ENCODE measurements at regions not wholly inside any gene's neighbourhood (a gene's known extent, or its start where the extent isn't known, plus 50 kb on each side); places are given as distances from the start of the nearest gene placed in this dataset.
"Not testable (repeated sequence)": the region's sequence is repeated elsewhere in the genome, so short reads cannot be mapped to it uniquely, and the experiment has no call there.

- no peak for TF ChIP-seq POLR2AphosphoS5 (IDR thresholded peaks at IDR 0.05)
- TF ChIP-seq POLR2A (IDR thresholded peaks at IDR 0.05), result no peak
- TF ChIP-seq, protein P1, sequence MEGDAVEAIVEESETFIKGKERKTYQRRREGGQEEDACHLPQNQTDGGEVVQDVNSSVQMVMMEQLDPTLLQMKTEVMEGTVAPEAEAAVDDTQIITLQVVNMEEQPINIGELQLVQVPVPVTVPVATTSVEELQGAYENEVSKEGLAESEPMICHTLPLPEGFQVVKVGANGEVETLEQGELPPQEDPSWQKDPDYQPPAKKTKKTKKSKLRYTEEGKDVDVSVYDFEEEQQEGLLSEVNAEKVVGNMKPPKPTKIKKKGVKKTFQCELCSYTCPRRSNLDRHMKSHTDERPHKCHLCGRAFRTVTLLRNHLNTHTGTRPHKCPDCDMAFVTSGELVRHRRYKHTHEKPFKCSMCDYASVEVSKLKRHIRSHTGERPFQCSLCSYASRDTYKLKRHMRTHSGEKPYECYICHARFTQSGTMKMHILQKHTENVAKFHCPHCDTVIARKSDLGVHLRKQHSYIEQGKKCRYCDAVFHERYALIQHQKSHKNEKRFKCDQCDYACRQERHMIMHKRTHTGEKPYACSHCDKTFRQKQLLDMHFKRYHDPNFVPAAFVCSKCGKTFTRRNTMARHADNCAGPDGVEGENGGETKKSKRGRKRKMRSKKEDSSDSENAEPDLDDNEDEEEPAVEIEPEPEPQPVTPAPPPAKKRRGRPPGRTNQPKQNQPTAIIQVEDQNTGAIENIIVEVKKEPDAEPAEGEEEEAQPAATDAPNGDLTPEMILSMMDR (IDR thresholded peaks at IDR 0.05), result no peak
- H3K27me3 ChIP-seq, result no peaks in the 10 kb centered on the region
- intact Hi-C loops (cut with DNase I; ENCODE audit: low total_unique reads), result no loop called here
Measured at GRCh38 chr7:19964246-19964645, 190.8 kb upstream of the TMEM196 start.

DNA sequence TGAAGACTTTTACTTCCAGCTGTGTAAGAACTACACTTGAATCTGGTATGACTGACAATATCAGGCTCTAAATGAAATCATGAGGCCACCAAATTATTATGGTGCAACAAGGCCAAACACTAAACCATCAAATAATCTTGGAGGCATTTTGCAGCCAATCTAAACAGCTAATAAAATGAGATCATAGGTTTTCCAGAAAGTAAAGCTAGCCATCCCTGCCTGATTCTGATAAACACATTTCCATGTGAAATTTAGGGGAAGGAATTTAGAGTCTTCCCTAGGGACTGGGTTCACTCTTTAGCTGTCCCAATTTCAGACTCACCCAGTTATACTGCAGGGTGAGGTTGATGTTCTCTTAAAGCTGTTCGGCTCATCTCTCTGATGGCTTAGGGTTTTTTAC lies 190.3 kb upstream of the TMEM196 start:
- no peak for DNase-seq (ENCODE audit: low spot score in 2 of 2)
- intact Hi-C loops (cut with DNase I; ENCODE audit: low total_unique reads), result no loop called here
- H3K36me3 ChIP-seq, result no peaks in the 10 kb centered on the region

More at GRCh38 chr7:19964246-19964645, 190.8 kb upstream of the TMEM196 start:
- H3K4me1 ChIP-seq, result no peaks in the 10 kb centered on the region
- H3K27ac ChIP-seq, result no peak overlapping the region
- H3K9me3 ChIP-seq, result no peaks in the 10 kb centered on the region
- H3K4me3 ChIP-seq, result no peak overlapping the region
- no peaks in the 10 kb centered on the region for H3K36me3 ChIP-seq
- DNase-seq (ENCODE audit: low spot score in 2 of 2), result no peak

GRCh38 chr7:19958309-19958896 lies 185.0 kb upstream of the TMEM196 start:
- Histone ChIP-seq H3K36me3 (no peaks in the 10 kb centered on the region), H3K27me3 (no peaks in the 10 kb centered on the region), H3K27ac (peak overlapping the region; percentile 64 to 82), H3K9me3 (peaks cover 7 to 22% of the 10 kb centered on the region in 2 donors), H3K4me1 (no peaks in the 10 kb centered on the region), H3K4me3 (no peak overlapping the region)
- peak in 1 of 2 donors; percentile 25 for DNase-seq (ENCODE audit: low spot score in 2 of 2)
- intact Hi-C loops (cut with DNase I; ENCODE audit: low total_unique reads), result no loop called here
- TF ChIP-seq POLR2AphosphoS5 (IDR thresholded peaks at IDR 0.05) (peak in 1 of 3 donors; percentile 15), POLR2A (IDR thresholded peaks at IDR 0.05) (no peak)
- TF ChIP-seq, protein P1 (IDR thresholded peaks at IDR 0.05), result peak in 1 of 3 donors; percentile 11

More for the DNA sequence above, 190.3 kb upstream of the TMEM196 start:
- TF ChIP-seq POLR2AphosphoS5 (IDR thresholded peaks at IDR 0.05), result no peak
- TF ChIP-seq POLR2A (IDR thresholded peaks at IDR 0.05), result no peak
- TF ChIP-seq, protein P1 (IDR thresholded peaks at IDR 0.05), result no peak
- H3K9me3 ChIP-seq, result no peaks in the 10 kb centered on the region
- no peaks in the 10 kb centered on the region for H3K27me3 ChIP-seq
- H3K27ac ChIP-seq, result no peak overlapping the region
- H3K4me1 ChIP-seq, result no peaks in the 10 kb centered on the region
- H3K4me3 ChIP-seq, result no peak overlapping the region

DNA sequence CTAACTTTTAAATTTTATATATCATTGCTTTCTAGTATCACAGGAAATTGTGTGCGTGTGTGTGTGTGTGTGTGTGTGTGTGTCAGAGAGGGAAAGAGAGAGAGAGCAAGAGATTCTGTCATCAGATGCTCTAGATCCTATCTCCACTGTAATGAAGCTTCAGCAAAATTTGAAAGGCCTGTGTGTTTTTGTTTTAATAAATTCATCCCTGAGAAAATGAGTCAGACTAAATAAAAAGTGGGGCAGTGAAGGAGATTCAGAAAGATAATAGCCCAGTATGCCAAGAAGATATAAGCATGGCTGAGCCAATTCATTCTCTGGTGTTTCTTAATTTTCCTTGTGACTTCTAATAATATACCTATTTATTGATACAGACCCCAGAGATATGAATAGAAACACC lies 184.2 kb upstream of the TMEM196 start:
- Histone ChIP-seq H3K4me3 (no peak overlapping the region), H3K36me3 (no peaks in the 10 kb centered on the region), H3K9me3 (peaks cover 7 to 22% of the 10 kb centered on the region in 2 donors), H3K4me1 (no peaks in the 10 kb centered on the region), H3K27ac (peak overlapping the region; percentile 62 to 82), H3K27me3 (no peaks in the 10 kb centered on the region)
- TF ChIP-seq POLR2A (IDR thresholded peaks at IDR 0.05), result no peak
- TF ChIP-seq POLR2AphosphoS5 (IDR thresholded peaks at IDR 0.05), result no peak
- TF ChIP-seq, protein P1 (IDR thresholded peaks at IDR 0.05), result no peak
- no peak for DNase-seq (ENCODE audit: low spot score in 2 of 2)
- intact Hi-C loops (cut with DNase I; ENCODE audit: low total_unique reads), result no loop called here

- H3K4me1 ChIP-seq; intact Hi-C loops (cut with DNase I; ENCODE audit: low total_unique reads); H3K4me3 ChIP-seq; DNase-seq (ENCODE audit: low spot score in 2 of 2); H3K27me3 ChIP-seq; H3K36me3 ChIP-seq; H3K27ac ChIP-seq: not testable (repeated sequence)
- peaks cover 7 to 22% of the 10 kb centered on the region in 2 donors for H3K9me3 ChIP-seq
Measured at GRCh38 chr7:19954166-19954565, 180.7 kb upstream of the TMEM196 start.

DNA sequence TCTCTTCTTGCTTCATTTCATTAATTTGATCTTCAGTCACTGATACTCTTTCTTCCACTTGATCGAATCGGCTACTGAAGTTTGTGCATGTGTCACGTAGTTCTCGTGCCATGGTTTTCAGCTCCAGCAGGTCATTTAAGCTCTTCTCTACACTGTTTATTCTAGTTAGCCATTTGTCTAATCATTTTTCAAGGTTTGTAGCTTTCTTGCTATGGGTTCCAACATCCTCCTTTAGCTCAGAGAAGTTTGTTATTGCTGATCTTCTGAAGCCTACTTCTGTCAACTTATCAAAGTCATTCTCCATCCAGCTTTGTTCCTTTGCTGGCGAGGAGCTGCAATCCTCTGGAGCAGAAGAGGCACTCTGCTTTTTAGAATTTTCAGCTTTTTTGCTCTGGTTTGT lies 180.0 kb upstream of the TMEM196 start:
- H3K27me3 ChIP-seq; H3K4me3 ChIP-seq; H3K36me3 ChIP-seq; H3K27ac ChIP-seq; H3K4me1 ChIP-seq; intact Hi-C loops (cut with DNase I; ENCODE audit: low total_unique reads); DNase-seq (ENCODE audit: low spot score in 2 of 2): not testable (repeated sequence)
- H3K9me3 ChIP-seq, result peaks cover 12 to 22% of the 10 kb centered on the region in 2 donors
